ENCODE measurements at regions not wholly inside any gene's neighbourhood (a gene's known extent, or its start where the extent isn't known, plus 50 kb on each side); places are given as distances from the start of the nearest gene placed in this dataset.

DNA sequence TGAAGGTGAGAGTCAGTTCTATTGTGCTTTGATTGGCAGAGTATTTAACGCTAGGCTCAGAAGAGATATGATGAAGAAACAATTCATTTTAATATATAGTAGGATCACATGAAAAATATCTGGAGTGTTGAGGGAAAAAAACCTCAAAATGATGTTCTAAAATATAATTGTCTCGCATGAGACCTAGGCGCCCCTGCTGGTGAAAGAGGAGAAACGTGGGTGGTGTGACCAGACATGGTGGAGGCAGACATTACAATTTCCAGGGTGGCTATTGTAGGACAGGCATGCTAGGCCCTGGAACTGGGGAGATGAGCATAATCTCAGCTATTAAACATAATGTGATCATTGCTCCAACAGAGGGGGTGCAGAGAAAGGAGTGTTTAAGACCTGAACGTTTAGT, 210.0 kb downstream of the HS3ST1 start:
- TF ChIP-seq, protein P1, sequence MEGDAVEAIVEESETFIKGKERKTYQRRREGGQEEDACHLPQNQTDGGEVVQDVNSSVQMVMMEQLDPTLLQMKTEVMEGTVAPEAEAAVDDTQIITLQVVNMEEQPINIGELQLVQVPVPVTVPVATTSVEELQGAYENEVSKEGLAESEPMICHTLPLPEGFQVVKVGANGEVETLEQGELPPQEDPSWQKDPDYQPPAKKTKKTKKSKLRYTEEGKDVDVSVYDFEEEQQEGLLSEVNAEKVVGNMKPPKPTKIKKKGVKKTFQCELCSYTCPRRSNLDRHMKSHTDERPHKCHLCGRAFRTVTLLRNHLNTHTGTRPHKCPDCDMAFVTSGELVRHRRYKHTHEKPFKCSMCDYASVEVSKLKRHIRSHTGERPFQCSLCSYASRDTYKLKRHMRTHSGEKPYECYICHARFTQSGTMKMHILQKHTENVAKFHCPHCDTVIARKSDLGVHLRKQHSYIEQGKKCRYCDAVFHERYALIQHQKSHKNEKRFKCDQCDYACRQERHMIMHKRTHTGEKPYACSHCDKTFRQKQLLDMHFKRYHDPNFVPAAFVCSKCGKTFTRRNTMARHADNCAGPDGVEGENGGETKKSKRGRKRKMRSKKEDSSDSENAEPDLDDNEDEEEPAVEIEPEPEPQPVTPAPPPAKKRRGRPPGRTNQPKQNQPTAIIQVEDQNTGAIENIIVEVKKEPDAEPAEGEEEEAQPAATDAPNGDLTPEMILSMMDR (IDR thresholded peaks at IDR 0.05) = no peak
- TF ChIP-seq POLR2A (IDR thresholded peaks at IDR 0.05) = no peak
